GM21825 (cell line): ENCODE measurements at regions not wholly inside any gene's neighbourhood (a gene's known extent, or its start where the extent isn't known, plus 50 kb on each side); places are given as distances from the start of the nearest gene placed in this dataset.

ENCODE experiments used
- ATAC-seq: cut with Tn5 transposase; IDR thresholded peaks from one replicate; pipeline ENCODE4 v1.9.1; 2021; ENCODE audit warnings: mild to moderate bottlenecking, moderate library complexity; ENCODE audit not compliant: unreplicated experiment

DNA sequence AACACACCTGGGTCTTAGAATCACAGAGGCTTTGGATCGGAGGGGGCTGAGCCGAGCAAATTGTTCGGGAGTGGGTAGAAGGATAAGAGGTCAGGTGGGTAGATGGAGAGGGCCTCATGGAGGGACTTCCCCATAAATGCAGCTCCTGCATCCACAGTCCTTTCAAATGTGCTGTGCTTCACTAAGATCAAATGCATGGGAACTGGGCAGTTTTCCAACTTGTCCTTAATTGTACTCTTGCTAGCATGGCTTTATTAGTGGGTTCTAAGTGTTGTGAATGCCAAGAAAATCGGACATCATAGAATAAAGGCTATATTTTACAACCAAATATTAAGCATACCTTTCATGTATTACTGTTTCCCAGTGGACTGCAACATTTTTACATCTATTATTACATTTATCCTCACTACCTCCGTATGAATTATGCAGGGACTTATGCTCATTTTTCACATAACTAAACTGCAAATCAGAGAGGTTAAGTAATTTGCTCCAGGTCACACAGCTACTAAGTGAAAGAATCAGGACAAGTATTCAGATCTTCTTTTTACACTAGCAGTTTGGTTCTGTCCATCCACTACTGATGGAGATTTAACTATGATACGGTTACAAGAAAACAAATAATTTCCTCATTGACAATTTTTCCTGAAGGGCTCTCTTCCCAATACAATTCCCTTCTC, 174.5 kb upstream of the RUNX1 start:
- no peak for ATAC-seq

DNA sequence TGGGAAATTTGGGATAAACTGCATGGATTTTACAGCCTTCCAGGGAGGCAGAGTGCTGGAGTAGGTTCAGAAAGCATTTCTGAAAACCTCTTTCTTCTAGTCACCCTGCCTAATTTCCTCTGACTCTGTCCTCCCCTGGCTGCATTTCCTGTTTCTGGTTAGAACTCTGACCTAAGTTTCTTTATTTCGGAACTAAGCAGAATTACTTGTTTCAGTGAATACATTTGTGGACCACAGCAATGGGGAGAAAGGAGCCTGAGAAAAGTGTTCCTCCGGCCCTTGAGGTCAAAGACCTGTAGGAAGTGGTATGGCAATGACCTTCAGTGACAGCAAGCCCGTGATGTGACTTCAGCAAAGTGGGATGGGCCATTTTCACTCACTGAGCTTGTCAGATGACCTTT, 173.4 kb upstream of the RUNX1 start:
- no peak for ATAC-seq

DNA sequence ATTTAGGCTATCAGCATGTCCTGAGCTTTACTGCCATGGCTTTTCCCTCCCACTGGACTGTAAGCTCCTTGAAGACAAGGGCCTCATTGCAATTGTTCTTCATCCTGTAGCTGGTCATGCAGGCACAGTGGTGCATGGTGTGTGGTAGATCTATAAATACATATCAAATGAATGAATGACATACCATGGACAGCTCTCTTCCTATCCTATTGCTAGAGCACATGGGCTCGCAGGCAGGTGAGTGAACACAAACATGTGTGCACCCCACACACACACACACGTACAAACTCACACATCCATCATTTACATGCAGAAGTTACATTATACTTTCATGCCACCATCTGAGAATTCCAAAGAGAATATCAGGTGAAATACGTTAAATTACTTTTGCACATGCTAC, 172.9 kb upstream of the RUNX1 start:
- ATAC-seq = no peak

DNA sequence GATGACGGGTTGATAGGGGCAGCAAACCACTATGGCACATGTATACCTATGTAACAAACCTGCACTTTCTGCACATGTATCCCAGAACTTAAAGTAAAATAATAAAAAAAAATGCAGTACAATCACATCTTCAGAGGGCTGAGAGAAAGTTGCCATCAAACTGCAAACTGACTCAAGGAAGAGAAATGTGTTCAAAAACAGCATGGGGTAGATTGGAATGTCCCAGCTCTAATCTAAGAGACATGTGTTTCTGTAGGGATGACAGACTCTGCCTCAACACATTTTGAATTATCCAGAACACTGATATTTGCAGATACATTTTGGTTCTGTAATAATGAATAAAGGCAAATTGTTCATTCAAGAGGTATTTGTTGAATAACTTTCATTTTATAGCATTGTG, 171.2 kb upstream of the RUNX1 start:
- ATAC-seq = no peak

DNA sequence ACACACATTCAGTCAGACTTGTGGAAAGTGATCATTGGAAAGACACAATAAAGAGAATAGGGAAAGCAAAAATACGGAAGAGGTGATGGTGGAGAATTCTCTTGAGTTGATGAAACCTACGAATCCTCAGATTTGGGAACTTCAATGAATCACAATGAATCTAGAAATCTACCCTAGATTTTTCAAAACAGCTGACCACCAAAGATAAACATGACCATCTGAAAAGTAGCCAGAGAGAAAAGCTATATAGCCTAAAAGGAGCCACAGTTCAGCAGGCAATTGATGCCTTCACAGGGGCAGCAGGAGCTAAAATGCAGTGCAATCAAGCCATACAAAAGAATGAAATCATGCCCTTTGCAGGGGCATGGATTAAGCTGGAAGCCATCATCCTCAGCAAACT, 170.6 kb upstream of the RUNX1 start:
- no peak for ATAC-seq

DNA sequence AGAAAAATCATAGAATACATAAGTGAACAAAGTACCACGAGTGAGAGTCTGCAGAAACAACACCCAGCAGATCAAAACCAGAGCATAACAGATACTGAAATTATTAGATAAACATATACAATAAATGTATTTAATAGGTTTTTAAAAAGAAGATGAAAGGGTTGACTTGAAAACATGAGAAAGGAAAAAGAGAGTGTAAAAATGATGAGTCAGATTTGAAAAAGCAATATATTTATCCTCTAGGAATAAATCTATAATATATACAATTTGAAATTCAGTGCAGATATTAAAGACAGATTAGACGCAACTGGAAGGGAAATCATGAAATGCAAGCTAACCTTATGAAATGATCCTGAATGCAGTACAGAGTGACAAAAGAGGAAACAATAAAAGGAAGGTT, 170.2 kb upstream of the RUNX1 start:
- ATAC-seq = no peak

DNA sequence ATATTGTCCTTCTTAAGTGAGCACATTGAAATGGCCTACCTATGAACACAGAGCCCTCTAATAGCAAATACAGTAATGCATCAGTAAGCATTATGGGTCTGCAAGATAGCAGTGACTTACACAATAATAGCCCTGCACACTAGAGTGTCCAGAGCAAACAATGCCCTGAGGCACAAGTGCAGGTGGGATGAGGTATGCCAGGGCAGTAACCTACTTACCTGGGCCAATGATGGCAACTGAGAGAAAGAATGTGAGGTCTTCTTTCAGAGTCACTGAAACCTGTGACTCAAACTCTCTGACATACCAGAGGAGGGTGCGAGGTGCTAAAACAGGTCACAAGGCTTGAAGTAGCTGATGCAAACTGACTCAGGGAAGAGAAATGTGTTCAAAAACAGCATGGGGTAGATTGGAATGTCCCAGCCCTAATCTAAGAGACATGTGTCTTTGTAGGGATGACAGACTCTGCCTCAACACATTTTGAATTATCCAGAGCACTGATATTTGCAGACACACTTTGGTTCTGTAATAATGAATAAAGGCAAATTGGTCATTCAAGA, 168.5 kb upstream of the RUNX1 start:
- no peak for ATAC-seq

DNA sequence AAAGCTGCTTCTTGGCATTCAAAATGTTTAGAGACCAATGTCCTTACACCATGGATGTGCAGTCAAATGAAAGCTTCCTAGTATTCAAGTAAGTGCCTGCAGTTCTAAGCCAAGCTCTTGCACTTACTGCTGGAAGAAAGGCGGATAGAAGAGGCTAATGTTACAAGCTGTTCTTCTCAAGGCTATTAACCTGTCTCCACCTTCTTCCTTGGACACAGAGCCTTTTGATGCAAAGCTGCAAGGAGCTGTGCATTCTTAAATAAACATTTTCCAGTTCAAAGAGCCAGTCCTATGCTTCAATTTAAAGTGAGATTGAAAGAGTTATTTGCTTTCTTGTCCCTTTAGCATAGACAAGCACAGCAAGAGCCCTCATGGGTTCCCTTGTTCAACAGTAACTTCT, 167.9 kb upstream of the RUNX1 start:
- no peak for ATAC-seq

DNA sequence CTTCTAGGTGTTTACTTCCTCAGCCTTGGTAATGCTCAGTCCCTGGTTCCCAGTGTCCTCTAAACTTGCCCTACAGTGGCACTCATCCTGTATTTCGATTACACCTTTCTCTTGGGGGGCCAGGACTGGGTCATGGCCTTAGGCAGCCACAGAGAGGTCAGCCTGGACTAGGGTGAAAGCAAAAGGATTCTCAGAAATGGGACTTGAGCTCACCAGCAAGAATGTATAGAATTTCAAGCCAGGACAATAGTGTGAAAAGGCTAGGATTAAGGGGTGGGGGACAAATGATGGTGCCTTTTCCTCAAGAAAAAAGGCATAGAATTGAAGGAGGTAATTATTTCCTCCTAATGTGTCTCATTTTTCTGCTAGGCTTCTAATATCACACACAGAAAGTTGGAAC, 166.8 kb upstream of the RUNX1 start:
- ATAC-seq = no peak

DNA sequence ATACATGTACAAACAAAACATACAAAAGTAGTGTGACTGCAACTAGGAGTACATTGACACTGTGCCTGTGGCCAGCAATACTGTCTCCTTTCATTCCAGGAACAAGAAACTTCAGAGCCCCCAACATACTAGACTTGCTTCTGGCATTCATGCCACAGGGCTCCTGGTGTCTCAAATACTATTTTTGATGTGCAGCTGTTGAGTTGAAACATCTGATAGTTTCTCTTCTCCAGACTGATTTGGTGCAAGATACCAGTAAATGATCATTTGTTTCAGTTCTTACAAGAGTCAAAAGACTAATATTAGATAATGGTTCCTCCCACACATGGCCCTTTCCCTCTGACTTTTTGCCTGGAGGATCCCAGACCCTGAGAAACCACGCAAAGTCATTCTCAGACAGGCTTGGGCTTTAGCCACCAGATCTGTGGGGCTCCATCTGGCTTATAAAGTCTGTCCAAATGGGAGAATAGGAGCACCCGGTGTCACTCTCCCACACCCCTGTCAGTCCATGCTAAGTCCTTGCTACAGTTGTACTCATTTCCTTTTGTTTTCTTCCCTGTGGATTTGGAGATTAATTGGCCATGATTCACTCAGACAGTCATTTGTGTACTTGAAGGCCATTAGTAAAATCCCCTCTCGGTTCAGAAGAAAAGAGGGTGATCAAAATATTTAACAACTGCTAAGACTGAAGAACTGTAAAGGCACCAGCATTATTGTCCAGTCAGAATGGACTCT, 163.5 kb upstream of the RUNX1 start:
- no peak for ATAC-seq

DNA sequence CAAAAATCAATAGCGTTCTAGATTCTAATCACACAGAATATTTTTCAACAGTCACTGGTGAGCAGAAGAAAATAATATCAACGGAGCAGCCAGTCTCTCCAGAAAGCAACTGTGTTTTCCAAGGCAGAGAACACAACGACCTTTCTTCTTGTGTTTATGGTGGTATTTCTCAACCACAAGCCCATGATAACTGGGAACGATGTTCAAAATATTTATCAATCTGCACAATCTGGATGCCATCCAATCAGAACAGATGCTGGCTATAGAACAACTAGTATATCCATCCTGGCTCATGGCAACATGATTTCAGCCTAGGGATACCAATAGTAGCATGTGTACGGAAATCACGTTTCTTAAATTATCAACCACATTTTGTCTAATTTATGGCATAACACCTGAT, 162.7 kb upstream of the RUNX1 start:
- ATAC-seq = no peak

DNA sequence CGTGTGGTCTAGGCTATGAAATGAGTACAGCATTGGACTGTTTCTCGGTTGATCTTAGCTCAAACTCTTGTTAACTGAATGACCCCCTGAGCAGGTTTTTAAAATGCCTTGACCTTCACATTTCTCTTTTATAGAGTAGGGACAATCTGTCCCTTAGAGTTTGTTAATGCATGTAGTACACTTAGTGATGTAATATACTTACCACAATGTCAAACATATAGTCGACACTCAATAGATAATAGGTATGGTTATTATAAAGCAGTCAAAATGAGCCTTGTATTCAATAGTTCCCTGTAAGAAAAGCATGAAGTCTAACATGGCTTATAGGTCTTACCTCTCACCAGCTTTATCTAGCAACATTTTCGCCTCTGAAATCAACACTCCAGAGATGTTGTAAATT, 161.0 kb upstream of the RUNX1 start:
- no peak for ATAC-seq

DNA sequence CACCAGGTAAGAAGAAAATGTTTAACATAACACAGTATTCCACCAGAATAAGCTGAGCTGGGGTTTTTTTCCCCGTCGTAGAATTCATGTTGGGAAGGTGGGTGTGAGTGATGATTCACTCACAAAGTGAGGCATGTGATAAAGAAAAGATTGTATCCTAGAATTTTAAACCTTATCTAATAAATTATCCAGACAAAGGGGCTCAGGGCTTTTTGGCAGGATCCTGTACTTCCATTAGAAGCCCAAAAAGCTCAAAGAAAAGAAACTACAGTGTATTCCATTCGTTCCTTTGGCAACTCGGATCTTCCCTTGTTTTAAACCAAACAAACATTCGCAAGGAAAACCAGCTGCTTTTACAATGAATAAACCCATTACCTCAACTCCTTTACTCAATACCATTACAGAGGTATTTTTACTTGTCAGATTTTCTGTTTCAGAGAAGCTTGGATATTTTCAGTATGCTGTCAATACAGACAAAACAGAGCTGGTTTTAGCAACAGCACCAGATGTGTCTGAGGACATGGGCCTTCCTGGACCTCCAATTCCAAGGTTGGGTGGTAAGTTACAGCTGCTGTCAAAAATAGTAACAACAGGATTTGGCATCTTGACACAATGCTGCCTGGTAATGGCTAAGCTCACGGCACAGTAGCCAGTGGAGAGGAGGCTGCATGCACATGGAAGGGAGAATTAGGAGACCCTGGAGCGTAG, 159.9 kb upstream of the RUNX1 start:
- ATAC-seq = no peak

DNA sequence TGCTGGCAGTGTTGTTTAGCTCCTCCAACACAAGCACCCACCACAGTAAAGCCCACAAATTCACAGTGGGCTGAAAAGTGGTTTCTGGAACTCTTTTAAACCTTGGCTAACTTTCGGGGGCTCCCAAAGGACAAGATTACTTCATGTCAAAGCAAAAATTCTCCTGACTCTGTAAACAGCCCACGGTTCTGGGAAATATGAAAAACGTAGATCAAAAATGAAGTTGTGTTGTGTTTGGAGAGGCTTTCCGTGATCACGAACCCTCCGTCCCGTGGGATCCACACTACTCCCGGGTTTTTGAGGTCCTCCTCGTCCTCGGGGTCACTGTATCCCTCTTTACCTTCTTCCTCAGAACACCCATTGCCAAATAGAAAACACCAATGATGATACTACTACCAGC, 159.0 kb upstream of the RUNX1 start:
- no peak for ATAC-seq

DNA sequence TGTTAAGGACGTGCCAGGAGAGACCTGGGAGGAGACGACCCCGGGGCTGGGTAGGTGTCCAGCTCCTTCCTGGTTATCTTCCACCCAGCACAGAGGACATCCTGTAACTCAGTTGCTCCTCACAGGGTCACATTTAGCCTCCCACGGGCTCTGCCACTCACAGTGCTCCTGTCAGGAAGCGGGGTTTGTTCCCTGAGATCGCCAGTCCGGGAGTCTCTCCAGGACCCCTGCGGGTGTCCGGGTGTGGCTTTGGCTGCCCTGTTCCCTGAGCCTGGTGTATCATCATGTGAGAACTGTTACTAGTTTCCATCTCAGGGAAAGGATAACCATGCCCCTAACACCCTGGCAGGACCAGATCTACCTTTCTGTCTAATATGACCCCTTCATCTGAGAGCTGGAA, 158.2 kb upstream of the RUNX1 start:
- no peak for ATAC-seq

DNA sequence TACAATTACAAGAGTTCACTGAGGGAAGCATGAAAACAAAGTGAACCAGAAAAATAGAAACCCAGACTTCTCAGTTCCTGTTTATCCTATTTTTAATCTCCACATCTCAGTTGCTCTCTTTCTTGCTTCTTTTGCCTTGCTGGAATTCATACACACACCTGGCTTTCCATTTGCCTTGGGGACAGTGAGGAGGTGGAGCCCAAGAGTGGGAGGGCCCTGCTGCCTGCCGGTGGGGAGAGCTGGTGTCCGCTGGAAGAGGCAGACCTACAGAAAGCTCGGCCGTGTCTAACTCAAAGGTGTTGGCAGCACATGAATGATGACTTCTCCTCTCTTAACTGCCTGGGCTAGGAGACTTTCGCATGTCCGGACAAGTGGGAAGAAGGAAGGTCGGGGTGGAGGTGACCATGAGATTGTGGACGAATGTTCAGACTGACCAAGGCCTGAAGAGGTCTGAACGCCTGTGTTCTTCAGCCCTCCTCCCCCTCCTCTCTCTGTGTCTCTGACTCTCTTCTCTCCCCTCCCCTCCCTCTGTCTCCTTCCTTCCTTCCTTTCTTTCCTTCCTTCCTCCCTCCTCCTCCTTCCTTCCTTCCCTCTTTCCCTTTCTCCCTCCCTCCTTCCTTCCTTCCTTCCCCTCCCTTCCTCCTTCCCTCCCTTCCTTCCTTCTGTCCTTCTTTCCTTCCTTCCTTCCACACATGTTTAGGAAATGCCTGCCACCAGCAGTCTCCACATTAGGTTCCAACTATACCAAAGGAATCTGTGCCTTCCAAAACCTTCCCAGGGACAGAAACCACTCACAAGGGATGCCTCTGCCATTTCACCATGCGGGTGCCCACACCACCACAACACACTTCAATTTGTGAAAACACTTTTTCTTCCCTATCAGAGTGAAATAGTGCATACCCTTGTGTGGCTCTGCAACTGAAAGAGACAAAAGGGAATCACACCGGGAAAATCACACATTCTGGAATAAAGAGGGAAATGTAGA, 157.3 kb upstream of the RUNX1 start:
- no peak for ATAC-seq

DNA sequence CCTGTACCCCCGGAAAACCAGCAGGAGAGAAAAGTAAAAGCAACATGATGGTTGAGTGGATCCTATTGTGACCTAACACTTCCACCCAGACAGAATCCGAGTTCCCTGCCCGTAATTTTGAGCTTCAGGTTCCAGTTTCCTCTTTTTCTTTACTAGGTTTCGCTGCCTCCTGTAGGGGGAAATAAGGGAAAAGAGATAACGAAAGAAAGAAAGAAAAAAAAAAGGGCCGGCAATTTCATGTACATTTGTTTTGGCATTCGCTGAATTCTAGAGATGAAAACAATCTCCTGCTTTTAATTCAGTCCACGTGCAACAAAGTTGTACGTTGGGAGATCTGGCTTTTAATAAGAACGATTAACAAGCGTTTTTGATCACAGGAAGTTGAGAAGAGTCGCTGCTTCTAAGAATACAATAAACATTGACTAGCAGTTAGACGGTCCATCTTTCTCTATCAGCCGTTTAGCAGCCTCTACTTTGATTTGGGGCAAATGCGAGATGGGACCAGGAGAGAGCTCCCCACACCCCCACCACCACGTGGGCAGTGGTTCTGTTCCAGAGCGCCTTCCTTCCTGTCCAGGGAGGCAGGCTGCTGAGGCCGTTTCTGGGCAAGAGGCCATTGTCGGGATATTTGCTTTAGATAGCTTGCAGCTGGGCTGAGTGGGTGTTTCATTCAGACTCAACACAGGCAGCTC, 155.9 kb upstream of the RUNX1 start:
- no peak for ATAC-seq

DNA sequence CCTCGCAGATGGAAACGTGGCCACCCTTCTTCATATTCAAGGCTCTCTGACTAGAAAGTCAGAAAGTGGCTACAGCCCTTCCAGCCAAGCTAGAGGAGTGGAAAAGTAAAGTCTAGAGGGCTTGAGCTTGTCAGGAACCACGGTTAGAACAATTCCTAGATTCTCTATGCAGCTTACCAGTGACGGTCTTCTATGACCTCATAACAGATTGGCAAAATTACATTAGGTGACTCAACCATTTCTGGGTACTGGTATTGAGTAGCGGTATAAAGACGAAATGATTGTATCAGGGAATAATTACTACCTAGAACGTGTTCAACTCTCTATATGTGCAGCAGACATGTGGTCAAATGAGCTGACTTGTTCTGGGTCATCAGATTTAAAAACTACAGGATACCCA, 155.0 kb upstream of the RUNX1 start:
- ATAC-seq = no peak

DNA sequence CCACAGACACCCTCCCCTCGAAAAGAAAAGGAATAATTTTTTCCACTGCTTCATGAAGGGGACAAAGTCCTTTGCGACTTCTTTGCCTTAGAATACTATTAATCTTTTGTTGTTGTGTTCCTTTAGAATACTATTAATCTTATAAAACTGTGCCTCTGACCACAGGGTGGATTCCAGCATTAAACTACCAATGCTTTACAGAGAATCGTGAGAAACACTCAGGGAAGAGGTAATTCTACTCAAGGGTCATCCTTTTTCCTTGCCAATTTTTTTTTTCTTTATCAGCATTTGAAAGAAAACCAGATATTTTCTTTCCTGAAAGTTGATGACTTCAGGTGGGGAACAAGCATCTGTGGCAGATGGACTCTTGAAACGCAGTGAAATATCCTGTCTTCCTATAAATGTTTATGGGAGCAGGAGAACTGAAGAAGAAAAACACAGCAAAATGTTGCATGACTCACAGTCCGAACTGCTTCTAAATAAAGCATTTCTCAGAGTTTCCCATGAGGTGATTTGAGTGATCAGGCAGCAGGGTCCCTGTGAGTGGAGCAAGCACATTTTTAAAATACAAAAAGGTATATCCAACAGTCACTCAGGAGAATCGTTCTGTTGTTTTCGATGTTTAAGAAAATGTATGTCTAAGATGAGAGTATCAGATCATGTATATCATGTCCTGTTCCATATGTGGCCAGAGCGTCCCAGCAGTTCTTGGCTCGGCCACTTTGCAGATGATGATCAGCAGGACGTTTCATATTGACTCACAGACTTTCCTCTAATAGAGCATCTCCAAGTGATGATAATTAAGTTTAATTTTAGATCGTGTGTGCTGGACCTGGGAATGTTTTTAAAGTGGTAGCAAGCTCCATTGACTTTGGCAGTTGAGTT, 154.2 kb upstream of the RUNX1 start:
- ATAC-seq = no peak
